ENCODE measurements at regions not wholly inside any gene's neighbourhood (a gene's known extent, or its start where the extent isn't known, plus 50 kb on each side); places are given as distances from the start of the nearest gene placed in this dataset.

DNA sequence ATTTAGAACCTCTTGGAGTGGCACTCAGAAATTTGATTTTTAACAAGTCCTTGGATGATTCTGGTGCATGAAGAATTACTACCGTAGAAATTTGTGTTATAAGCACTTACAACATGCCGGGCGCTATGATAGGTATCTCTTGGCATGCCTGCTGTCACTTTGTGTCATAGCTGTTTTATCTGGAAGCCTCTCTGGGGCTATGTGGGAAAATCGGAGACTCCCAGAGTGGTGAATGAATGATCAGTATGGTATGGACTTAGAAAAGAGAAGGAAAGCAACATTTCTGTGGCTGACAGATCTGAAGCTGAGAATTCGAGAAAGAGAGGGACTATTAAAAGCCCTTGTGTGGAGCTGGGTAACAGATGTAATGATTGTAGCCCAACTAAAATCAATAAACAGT lies 177.4 kb upstream of the MAMLD1 start:
- TF ChIP-seq, protein P1, sequence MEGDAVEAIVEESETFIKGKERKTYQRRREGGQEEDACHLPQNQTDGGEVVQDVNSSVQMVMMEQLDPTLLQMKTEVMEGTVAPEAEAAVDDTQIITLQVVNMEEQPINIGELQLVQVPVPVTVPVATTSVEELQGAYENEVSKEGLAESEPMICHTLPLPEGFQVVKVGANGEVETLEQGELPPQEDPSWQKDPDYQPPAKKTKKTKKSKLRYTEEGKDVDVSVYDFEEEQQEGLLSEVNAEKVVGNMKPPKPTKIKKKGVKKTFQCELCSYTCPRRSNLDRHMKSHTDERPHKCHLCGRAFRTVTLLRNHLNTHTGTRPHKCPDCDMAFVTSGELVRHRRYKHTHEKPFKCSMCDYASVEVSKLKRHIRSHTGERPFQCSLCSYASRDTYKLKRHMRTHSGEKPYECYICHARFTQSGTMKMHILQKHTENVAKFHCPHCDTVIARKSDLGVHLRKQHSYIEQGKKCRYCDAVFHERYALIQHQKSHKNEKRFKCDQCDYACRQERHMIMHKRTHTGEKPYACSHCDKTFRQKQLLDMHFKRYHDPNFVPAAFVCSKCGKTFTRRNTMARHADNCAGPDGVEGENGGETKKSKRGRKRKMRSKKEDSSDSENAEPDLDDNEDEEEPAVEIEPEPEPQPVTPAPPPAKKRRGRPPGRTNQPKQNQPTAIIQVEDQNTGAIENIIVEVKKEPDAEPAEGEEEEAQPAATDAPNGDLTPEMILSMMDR (IDR thresholded peaks at IDR 0.05), result no peak
- no peak for TF ChIP-seq POLR2AphosphoS5 (IDR thresholded peaks at IDR 0.05)
